ENCODE measurements at regions not wholly inside any gene's neighbourhood (a gene's known extent, or its start where the extent isn't known, plus 50 kb on each side); places are given as distances from the start of the nearest gene placed in this dataset.

GRCh38 chr10:3578159-3578558 is 206.8 kb downstream of the KLF6 start:
- DNase-seq, result no peak
- intact Hi-C loops (cut with DNase I; ENCODE audit: low total_unique reads), result no loop called here
- no peaks in the 10 kb centered on the region for H3K36me3 ChIP-seq
- no peak overlapping the region for H3K4me3 ChIP-seq
- H3K27ac ChIP-seq, result no peak overlapping the region
- H3K4me1 ChIP-seq, result no peaks in the 10 kb centered on the region
- TF ChIP-seq CTCF (IDR thresholded peaks at IDR 0.05) (no peak), POLR2A (IDR thresholded peaks at IDR 0.05) (no peak)
- H3K9me3 ChIP-seq, result no peaks in the 10 kb centered on the region
- H3K27me3 ChIP-seq, result no peaks in the 10 kb centered on the region

GRCh38 chr10:3574451-3574850 is 210.6 kb downstream of the KLF6 start:
- no peaks in the 10 kb centered on the region for H3K9me3 ChIP-seq
- intact Hi-C loops (cut with DNase I; ENCODE audit: low total_unique reads), result no loop called here
- H3K27me3 ChIP-seq, result no peaks in the 10 kb centered on the region
- TF ChIP-seq CTCF (IDR thresholded peaks at IDR 0.05) (no peak), POLR2A (IDR thresholded peaks at IDR 0.05) (no peak)
- no peaks in the 10 kb centered on the region for H3K36me3 ChIP-seq
- DNase-seq, result no peak
- H3K4me1 ChIP-seq, result no peaks in the 10 kb centered on the region
- no peak overlapping the region for H3K27ac ChIP-seq
- no peak overlapping the region for H3K4me3 ChIP-seq

- DNase-seq, result no peak
- no peaks in the 10 kb centered on the region for H3K9me3 ChIP-seq
- no peak overlapping the region for H3K27ac ChIP-seq
- intact Hi-C loops (cut with DNase I; ENCODE audit: low total_unique reads), result no loop called here
- TF ChIP-seq CTCF (IDR thresholded peaks at IDR 0.05) (no peak), POLR2A (IDR thresholded peaks at IDR 0.05) (no peak)
- no peak overlapping the region for H3K4me3 ChIP-seq
- no peaks in the 10 kb centered on the region for H3K4me1 ChIP-seq
- no peaks in the 10 kb centered on the region for H3K27me3 ChIP-seq
- H3K36me3 ChIP-seq, result no peaks in the 10 kb centered on the region
Measured at GRCh38 chr10:3573498-3573897, 211.5 kb downstream of the KLF6 start.

GRCh38 chr10:3571310-3571825 is 213.6 kb downstream of the KLF6 start:
- intact Hi-C loops (cut with DNase I; ENCODE audit: low total_unique reads), result no loop called here
- Histone ChIP-seq H3K9me3 (no peaks in the 10 kb centered on the region), H3K4me1 (no peaks in the 10 kb centered on the region), H3K27me3 (no peaks in the 10 kb centered on the region), H3K27ac (no peak overlapping the region), H3K36me3 (no peaks in the 10 kb centered on the region), H3K4me3 (no peak overlapping the region)
- no peak for DNase-seq
- TF ChIP-seq POLR2A (IDR thresholded peaks at IDR 0.05) (no peak), CTCF (IDR thresholded peaks at IDR 0.05) (no peak)

- Histone ChIP-seq H3K27ac (no peak overlapping the region), H3K9me3 (no peaks in the 10 kb centered on the region), H3K36me3 (no peaks in the 10 kb centered on the region), H3K4me1 (no peaks in the 10 kb centered on the region), H3K27me3 (no peaks in the 10 kb centered on the region), H3K4me3 (no peak overlapping the region)
- no peak for DNase-seq
- intact Hi-C loops (cut with DNase I; ENCODE audit: low total_unique reads), result no loop called here
- TF ChIP-seq POLR2A (IDR thresholded peaks at IDR 0.05) (no peak), CTCF (IDR thresholded peaks at IDR 0.05) (no peak)
Measured at GRCh38 chr10:3570855-3571266, 214.1 kb downstream of the KLF6 start.
